Fibroblast of lung (primary cell): ENCODE measurements at regions not wholly inside any gene's neighbourhood (a gene's known extent, or its start where the extent isn't known, plus 50 kb on each side); places are given as distances from the start of the nearest gene placed in this dataset.

Experiments used
- DNase-seq, 2 donors: peaks; one replicate each; pipeline versions ENCODE4 v3.0.0 to v3.0.0-alpha.2; 2010; ENCODE audit warnings: low read depth in 2 of 2
- H2AFZ ChIP-seq: 2 replicates; pipeline ENCODE4 v1.5.1; 2012; ENCODE audit warnings: low read length, control low read depth, inconsistent platforms
- H3K27ac ChIP-seq: 2 replicates; pipeline ENCODE4 v1.5.1; 2011; ENCODE audit warnings: low read length, control low read depth; ENCODE audit not compliant: insufficient read depth
- H3K27me3 ChIP-seq: 2 replicates; pipeline ENCODE4 v1.5.1; 2011; ENCODE audit warnings: mild to moderate bottlenecking, low read length; ENCODE audit not compliant: control insufficient read depth, insufficient read depth
- H3K36me3 ChIP-seq: 2 replicates; pipeline ENCODE4 v1.5.1; 2011; ENCODE audit warnings: low read length; ENCODE audit not compliant: control insufficient read depth, insufficient read depth
- H3K4me1 ChIP-seq: 2 replicates; pipeline ENCODE4 v1.5.1; 2011; ENCODE audit warnings: low read length; ENCODE audit not compliant: control insufficient read depth, insufficient read depth; ENCODE audit errors: extremely low read depth
- H3K4me2 ChIP-seq: 2 replicates; pipeline ENCODE4 v1.5.1; 2011; ENCODE audit warnings: low read length, control low read depth; ENCODE audit not compliant: insufficient read depth; ENCODE audit errors: extremely low read depth
- H3K4me3 ChIP-seq, 4 experiments: fragments of 200-600 bp in 1 of 4; sonication (generic) in 1 of 4; replicated peaks in 1 of 4; 2 replicates each; pipeline ENCODE4 v1.5.1; 2011 to 2016; ENCODE audit warnings: low read length in 4 of 4, low read depth in 3 of 4, mild to moderate bottlenecking in 3 of 4, control low read depth in 2 of 4, inconsistent platforms in 1 of 4, mixed read lengths in 1 of 4; ENCODE audit not compliant: insufficient read depth in 1 of 4; ENCODE audit errors: control extremely low read depth in 1 of 4
- H3K79me2 ChIP-seq: 2 replicates; pipeline ENCODE4 v1.5.1; 2012; ENCODE audit warnings: mild to moderate bottlenecking, low read length, inconsistent platforms; ENCODE audit not compliant: control insufficient read depth, insufficient read depth
- H3K9ac ChIP-seq: 2 replicates; pipeline ENCODE4 v1.5.1; 2011; ENCODE audit warnings: mild to moderate bottlenecking, low read length, control low read depth; ENCODE audit not compliant: insufficient read depth
- H3K9me3 ChIP-seq: 2 replicates; pipeline ENCODE4 v1.5.1; 2012; ENCODE audit warnings: low read depth, low read length; ENCODE audit not compliant: control insufficient read depth, insufficient read depth
- H4K20me1 ChIP-seq: 2 replicates; pipeline ENCODE4 v1.5.1; 2011; ENCODE audit warnings: low read length; ENCODE audit not compliant: control insufficient read depth, insufficient read depth; ENCODE audit errors: extremely low read depth
- EZH2 ChIP-seq: IDR thresholded peaks from 2 replicates; pipeline ENCODE4 v1.5.1; 2012; ENCODE audit warnings: low read length, control low read depth, mild to moderate bottlenecking; ENCODE audit errors: missing control alignments
- TF ChIP-seq, protein P1 (sequence below), 2 donors: IDR thresholded peaks in 1 of 2; conservative IDR thresholded peaks in 1 of 2; 1 replicate in 1 of 2; 2 replicates in 1 of 2; pipeline ENCODE4 v1.5.1; 2011 to 2012; ENCODE audit warnings: low read length in 2 of 2, control low read depth in 1 of 2, inconsistent platforms in 1 of 2, low read depth in 1 of 2, mild to moderate bottlenecking in 1 of 2

DNA sequence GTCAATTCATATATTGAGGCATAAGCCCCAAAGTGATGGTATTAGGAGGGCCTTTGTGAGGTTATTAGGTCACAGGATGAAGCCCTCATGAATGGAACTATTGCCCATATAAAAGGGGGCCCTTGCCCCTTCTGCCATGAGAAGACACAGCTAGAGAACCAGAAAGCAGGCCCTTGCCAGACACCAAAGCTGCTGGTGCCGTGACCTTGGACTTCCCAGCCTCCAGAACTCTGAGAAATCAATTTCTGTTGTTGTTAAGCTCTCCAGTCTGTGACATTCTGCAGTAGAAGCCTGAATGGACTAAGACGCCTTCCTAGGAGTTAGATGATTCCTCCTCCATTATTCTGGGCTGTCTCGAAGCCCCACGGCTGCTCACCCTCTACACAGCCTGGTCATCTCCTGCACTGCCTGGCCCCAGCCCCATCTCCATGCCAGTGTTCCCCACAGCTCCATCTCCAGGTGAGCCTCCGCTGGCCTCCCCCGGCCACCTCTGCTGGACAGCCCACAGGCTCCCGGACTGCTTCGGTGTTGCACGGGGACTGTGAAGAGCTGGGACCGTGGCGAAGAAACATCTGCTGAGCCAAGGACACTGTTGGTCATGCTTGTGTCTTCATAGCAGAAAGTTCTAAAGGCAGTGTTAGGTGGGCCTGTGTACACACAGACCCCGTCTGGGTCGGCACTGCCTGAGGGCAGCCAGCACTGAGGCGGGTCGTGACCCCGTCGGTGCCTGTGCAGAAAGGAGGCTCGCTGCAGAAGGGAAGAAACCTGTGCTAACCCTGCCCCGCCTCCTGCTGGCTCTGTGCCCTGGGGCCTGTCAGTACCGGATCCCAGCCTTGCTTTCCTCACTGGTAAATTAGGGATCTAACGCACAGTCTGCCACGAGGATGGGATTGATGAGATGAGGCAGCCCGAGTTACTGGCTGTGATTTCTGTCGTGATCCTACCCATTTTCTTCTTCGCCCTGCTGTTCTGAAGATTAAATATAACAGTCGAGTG, 55.1 kb upstream of the CNOT6 start:
- Histone ChIP-seq H2AFZ (no peak overlapping the region), H3K27me3 (no peaks in the 10 kb centered on the region), H3K4me2 (no peak overlapping the region), H4K20me1 (no peaks in the 10 kb centered on the region), H3K27ac (no peak overlapping the region), H3K79me2 (no peaks in the 10 kb centered on the region), H3K4me3 (no peak overlapping the region), H3K4me1 (no peaks in the 10 kb centered on the region), H3K9ac (no peak overlapping the region), H3K9me3 (no peaks in the 10 kb centered on the region), H3K36me3 (no peaks in the 10 kb centered on the region)
- TF ChIP-seq, protein P1, sequence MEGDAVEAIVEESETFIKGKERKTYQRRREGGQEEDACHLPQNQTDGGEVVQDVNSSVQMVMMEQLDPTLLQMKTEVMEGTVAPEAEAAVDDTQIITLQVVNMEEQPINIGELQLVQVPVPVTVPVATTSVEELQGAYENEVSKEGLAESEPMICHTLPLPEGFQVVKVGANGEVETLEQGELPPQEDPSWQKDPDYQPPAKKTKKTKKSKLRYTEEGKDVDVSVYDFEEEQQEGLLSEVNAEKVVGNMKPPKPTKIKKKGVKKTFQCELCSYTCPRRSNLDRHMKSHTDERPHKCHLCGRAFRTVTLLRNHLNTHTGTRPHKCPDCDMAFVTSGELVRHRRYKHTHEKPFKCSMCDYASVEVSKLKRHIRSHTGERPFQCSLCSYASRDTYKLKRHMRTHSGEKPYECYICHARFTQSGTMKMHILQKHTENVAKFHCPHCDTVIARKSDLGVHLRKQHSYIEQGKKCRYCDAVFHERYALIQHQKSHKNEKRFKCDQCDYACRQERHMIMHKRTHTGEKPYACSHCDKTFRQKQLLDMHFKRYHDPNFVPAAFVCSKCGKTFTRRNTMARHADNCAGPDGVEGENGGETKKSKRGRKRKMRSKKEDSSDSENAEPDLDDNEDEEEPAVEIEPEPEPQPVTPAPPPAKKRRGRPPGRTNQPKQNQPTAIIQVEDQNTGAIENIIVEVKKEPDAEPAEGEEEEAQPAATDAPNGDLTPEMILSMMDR (conservative IDR thresholded peaks at IDR 0.05 in 1 of 2, IDR thresholded peaks at IDR 0.05 in 1 of 2; ENCODE audit: low read depth in 1 of 2, low read length in 2 of 2), result no peak
- TF ChIP-seq EZH2, result no peak
- DNase-seq, result no peak

DNA sequence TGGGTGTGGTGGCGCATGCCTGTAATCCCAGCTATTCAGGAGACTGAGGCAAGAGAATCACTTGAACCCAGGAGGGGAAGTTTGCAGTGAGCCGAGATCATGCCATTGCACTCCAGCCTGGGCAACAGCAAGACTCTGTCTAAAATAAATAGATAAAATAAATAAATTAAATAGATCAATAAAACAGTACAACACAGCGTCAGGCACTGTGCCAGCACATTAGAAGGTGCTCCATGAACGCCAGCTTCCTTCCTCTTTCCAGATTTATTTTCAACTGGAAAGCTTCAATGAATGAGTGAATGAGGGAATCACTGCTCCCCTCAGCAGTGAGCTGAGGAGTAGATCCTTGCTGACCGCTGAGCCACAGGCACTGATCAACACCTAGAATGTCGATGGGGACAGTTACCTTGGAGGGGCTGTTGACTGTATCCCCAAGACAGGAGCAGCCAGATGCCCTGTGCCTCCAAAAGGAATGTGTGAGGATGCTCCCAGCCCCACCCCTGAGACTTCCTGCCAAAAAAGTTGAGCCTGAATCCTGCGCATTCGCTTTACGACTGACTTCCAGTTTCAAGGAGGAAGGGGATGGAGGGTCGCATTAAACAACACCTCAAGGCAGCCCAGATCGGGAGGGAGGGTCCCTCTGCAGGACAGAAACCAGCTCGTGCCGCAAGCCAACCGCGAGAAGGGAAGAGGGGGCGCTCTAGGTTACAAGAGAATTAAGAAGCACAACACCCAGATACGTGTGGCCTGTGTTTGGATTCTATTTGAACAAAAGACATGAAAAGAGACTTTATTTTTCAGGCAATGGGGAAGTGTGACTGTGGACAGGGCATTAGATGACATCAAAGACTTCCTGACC, 54.0 kb upstream of the CNOT6 start:
- H3K36me3 ChIP-seq, result no peaks in the 10 kb centered on the region
- TF ChIP-seq, protein P1 (conservative IDR thresholded peaks at IDR 0.05 in 1 of 2, IDR thresholded peaks at IDR 0.05 in 1 of 2; ENCODE audit: low read depth in 1 of 2, low read length in 2 of 2), result no peak
- no peak for TF ChIP-seq EZH2
- no peak overlapping the region for H2AFZ ChIP-seq
- no peaks in the 10 kb centered on the region for H3K9me3 ChIP-seq
- DNase-seq, result no peak
- no peaks in the 10 kb centered on the region for H3K79me2 ChIP-seq
- H3K27ac ChIP-seq, result no peak overlapping the region
- H3K9ac ChIP-seq, result no peak overlapping the region
- no peaks in the 10 kb centered on the region for H3K27me3 ChIP-seq
- no peaks in the 10 kb centered on the region for H3K4me1 ChIP-seq
- no peaks in the 10 kb centered on the region for H4K20me1 ChIP-seq
- no peak overlapping the region for H3K4me3 ChIP-seq
- no peak overlapping the region for H3K4me2 ChIP-seq

DNA sequence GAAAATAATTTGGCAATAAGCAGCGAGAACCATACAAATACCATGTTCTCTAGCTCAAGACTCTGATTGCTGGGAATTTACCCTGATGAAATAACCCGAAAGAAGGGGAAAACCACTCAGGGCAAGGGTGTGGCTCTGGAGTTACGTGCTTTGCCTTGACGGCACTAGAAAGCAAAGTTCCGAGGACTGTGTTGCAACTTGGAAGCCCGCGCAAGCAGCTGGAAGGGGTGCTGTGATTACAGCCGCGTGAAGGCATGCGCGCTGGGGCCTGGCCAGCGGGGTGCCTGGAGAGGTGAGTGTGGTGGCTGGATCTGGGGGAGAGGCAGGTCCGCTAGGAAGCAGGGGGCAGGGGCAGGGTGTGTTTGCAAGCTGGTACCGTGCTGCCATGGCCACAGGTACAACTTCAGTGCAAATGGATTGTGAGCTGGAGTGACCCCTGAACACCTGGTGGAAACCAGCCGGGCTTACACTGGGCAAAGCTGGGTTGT, 52.6 kb upstream of the CNOT6 start:
- H3K79me2 ChIP-seq, result no peaks in the 10 kb centered on the region
- no peaks in the 10 kb centered on the region for H3K4me1 ChIP-seq
- TF ChIP-seq EZH2, result no peak
- TF ChIP-seq, protein P1 (conservative IDR thresholded peaks at IDR 0.05 in 1 of 2, IDR thresholded peaks at IDR 0.05 in 1 of 2; ENCODE audit: low read depth in 1 of 2, low read length in 2 of 2), result no peak
- no peaks in the 10 kb centered on the region for H4K20me1 ChIP-seq
- H3K4me2 ChIP-seq, result no peak overlapping the region
- H3K9ac ChIP-seq, result no peak overlapping the region
- no peak overlapping the region for H3K27ac ChIP-seq
- peak in 1 of 2 donors; percentile 71 for DNase-seq
- H2AFZ ChIP-seq, result no peak overlapping the region
- H3K27me3 ChIP-seq, result no peaks in the 10 kb centered on the region
- no peak overlapping the region for H3K4me3 ChIP-seq
- H3K36me3 ChIP-seq, result no peaks in the 10 kb centered on the region
- H3K9me3 ChIP-seq, result no peaks in the 10 kb centered on the region
